ENCODE measurements at regions not wholly inside any gene's neighbourhood (a gene's known extent, or its start where the extent isn't known, plus 50 kb on each side); places are given as distances from the start of the nearest gene placed in this dataset.

DNA sequence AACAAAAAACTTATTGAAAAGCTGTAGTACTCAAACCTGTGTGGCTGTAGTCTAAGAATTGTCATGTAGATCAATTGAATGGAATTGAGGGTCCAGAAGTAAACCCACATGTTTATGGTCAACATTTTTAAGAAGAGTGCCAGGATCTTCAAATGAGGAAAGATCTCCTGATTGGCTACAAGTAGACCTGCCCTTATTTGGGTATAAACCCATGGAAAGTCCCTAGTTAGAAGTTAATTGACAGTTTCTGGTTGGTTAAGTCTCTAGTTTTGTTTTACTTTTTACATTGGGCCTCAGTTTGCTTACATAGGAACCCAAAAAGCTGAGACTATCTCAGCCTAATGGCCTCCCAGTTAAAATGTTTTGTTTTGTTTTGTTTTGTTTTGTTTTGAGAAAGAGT is 91.9 kb upstream of the RESF1 start:
- no peak for DNase-seq (ENCODE audit: low spot score)

DNA sequence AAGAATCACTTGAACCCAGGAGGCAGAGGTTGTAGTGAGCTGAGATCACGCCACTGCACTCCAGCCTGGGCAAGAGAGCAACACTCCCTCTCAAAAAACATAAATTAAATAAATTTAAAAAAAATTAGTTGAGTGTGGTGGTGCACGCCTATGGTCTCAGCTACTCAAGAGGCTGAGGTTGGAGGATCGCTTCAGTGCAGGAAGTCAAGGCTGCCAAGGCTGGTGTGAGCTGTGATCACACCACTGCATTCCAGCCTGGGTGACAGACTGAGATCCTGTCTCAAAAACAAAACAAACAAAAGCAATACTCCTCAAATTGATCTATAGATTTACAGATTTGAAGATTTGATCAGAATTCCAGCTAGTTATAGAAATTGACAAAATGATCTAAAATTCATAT is 92.7 kb upstream of the RESF1 start:
- DNase-seq (ENCODE audit: low spot score): no peak

DNA sequence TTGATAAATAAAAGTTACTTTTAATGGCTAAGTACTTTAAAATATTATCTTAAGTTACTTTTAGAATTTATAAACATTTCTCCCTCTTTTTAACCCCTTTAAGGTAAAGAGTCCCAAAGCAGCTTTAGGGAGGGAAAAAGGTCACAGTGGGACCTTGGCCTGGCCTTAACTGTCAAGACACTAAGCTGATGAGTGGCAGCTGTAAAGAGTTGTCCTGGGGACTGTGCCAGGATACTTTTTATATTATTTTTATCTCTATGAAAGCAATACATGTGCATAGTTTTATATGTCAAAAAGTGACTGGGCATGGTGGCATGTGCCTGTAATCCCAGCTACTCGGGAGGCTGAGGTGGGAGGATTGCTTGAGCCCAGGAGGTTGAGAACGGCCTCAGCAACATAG is 94.2 kb upstream of the RESF1 start:
- no peak for DNase-seq (ENCODE audit: low spot score)

DNA sequence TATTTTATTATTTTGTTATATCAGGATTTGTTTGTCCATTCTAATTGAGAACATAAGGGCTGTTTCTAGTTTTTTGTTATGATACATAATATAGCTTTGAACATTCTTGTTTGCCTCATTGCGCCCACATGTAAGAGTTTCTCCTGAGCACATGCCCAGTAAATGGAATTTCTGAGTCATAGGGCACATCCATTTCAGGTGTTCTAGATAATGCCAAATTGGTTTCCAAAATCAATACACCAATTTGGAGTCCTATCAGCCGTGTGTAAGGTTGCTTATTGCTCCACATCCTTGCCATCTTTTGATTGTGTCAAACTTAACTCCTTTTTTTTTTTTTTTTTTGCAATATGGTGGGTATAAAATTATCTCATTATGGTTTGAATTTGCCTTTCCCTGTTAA is 97.9 kb upstream of the RESF1 start:
- no peak for DNase-seq (ENCODE audit: low spot score)

DNA sequence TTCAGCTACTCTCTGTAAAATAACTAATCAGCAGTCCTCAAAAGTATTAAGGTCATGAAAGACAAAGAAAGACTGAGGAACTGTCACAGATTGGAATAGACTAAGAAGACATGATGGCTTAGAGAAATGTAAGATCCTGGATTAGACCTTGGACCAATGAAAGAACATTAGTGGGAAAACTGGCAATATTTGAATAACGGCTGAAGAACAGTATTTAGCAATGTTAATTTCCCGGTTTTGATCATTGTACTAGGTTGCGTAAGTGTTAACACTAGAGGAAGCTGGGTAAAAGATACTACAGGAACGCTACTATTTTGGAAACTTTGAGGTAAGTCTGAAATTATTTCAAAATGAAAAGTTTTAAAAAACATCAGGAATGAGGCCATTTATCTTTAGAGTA is 98.8 kb upstream of the RESF1 start:
- DNase-seq (ENCODE audit: low spot score): no peak

DNA sequence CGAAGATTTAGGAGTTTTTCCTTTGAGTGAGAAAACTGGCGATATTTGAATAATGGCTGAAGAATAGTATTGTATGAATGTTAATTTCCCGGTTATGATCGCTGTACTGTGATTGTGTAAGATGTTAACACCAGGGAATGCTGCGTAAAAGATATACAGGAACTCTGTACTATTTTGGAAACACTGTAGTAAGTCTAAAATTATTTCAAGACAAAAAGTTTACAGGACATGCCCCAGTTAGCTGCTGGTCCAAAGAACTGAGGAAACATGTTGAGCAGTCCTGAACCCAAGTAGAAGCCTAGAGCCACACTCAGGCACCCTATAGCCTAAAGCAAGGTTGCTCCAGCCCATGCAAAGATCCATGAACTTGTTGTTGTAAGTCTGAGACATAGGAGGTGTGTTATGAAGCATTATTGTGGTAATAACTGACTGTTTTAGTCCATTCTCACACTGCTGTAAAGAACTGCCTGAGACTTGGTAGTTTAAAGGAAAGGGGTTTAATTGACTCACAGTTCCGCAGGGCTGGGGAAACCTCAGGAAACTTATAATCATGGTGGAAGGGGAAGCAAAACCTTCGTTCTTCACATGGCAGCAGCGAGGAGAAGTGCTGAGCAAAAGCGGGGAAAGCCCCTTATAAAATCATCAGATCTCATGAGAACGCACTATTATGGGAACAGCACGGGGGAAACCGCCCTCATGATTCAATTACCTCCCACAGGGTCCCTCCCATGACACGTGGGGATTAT is 99.8 kb upstream of the RESF1 start:
- DNase-seq (ENCODE audit: low spot score): no peak

DNA sequence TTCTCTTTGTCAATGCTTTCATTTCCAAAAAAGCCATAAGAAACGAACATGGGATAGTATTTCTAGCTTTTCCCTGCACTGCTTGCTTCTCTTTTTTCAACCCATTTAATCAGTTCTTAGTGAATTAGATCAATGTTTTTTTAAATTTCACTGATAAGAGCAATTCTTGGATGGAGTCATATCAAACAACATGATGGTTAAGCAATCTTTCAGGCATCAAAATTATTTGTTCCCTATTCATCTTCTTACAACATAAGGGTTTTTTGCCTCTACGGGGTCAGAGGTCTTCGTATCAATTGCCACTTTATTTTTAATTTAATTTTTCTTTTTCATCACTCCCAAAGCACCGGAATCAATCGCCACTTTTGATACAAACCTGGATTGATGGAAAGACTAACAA is 103.8 kb upstream of the RESF1 start:
- DNase-seq (ENCODE audit: low spot score): no peak

DNA sequence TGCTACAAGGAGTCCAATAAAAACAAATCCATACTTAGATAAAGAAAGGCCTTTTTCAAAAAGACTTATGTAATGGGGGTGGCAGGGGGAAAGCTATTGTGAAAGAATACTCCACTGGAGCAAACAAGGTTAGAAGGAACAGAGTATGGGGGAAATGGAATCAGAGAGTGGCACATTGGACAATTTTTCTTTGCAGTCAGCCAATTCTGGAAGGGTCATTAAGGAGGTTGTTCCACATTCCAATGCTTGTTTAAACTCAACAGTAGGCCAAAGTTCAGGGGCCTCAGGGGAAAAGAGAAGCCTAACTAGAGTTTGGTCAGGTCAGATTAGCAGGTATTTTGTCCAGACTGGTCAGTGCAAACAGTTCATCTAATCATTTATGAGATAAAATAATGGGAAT is 105.2 kb upstream of the RESF1 start:
- DNase-seq (ENCODE audit: low spot score): no peak

DNA sequence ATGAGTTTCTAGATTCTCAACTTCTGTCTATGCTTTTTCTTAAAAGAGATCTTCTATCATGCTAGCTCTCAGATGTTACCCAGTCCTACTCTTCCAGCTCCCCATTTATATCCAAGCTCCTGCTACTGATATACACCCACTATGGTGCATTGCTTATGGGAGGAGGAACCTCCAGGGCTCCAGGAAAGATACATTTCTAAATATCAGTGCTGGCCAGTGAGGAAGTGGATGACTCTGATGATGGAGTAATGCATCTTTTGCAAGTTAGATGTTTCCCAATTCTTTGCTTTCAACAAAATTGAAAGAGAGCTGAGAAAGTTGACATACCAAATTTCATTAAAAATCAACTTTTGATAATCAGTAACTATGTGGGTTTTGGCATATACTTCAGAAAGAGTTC is 105.7 kb upstream of the RESF1 start:
- DNase-seq (ENCODE audit: low spot score): no peak

DNA sequence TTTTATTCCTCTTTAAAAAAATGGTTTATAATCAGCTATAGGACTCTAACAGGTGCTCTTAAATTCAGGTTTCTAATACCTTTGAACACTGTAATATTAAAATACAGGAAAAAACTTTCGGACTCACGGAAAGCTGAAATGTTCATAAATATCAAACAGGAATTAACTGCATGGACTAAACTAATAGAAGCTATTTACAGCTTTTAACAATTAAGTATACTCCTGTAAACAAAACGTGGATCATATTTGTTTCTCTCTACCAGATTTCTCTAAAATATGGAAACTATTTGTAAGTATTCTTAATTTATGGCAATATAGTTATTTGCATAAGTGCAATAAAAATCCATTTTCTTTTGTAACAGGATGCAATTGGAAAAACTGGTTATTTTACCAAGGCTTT is 108.9 kb upstream of the RESF1 start:
- no peak for DNase-seq (ENCODE audit: low spot score)

DNA sequence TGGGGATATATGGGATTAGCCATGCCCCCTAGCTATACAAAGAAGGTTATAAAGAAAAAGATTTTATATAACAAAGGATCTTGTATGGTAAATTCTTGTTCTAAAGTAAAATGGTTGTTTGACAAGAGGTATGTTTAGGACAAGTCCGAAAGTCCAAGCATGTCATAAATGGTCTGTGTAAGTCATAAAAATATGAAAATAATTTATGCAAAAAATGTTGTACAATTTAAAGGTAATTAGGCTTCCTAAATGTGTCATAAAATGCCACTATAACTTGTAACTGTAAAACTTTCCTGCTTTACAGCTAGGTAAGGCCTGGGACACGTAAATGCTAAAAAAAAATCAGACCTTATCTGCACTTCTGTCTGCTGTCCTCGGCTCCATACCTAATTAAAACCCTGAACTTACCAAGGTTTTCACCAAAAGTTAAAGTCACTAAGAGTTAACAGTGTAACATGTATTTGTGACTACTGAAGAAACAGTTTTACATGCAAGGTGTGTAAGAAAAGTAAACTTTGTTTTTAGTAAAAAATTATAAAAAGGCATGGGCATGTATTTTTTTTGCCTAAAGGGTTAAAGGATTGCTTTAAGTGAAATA is 110.0 kb upstream of the RESF1 start:
- DNase-seq (ENCODE audit: low spot score): no peak

DNA sequence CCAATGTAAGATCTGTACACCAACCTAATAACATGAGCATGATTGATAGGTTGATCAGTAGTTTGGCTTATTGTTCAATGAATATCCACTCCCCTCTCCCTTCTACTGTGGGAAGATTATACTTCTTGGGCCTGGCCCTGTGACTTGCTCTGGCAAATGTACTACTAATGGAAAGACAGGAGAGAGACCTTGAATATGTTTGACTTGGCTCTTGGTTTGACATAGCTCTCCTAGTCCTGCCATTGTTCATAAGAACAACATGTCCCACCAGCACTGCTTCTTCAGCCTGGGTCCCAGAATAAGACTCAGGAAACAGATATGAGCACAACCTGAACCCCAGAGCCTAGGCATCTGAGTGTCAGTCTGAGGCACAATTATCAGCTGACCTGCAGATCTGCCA is 112.8 kb upstream of the RESF1 start:
- no peak for DNase-seq (ENCODE audit: low spot score)

DNA sequence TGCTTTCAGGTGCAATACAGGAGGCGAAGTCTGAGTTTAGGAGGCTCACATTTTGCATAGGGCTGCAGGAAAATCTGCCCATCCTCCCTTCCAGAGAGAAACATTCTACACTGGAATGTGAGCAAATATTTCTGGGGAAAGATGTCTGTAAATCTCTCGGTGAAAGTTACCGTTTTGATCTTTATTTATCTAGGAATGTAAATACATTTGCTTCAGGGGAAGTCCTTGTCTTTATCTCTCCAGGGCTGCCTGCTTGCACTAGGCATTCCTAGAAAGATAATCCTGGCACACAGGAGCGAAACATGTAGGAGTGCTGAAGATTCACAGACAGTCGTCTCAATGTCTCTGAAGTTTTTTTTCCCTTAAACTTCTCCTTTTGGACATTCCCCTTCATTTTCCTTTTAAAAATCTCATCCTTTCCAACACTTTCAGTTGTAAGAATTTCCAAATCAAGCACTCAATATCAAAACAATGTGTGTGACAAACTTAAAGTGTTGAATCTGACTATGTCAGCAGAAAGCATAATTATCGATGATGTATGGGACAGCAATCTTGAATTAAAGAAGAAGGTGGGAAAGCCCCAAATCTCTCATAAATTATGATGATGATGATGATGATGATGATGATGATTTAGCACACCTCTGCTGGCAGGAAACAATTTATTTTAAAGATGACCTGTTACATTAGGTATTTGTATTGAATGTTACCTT is 113.4 kb upstream of the RESF1 start:
- peak; percentile 30 for DNase-seq (ENCODE audit: low spot score)

DNA sequence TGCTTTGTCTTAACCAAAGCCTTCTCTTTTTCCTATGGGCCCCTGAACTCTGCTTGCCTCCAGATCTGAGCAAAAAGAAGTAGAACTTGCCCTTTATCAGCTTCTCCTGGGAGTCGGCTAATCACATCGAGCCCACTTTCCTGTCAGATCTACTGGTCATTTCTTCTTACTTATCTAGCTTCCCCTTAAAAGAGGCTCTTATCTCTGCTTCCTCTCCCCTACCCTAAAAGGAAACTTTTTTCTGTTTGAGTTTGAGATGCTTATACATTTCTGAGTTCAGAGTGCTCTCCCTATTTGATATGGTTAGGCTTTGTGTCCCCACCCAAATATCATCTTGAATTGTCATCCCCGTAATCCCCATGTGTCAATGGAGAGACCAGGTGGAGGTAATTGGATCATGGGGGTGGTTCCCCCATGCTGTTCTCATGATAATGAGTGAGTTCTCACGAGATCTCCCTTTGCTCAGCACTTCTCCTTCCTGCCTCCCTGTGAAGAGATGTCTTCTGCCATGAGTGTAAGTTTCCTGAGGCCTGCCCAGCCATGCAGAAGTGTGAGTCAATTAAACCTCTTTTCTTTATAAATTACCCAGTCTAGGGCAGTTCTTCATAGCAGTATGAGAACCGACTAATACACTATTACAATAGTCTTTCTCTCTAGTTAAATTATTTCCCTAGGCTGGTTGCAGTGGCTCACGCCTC is 114.7 kb upstream of the AMN1 start:
- no peak for DNase-seq (ENCODE audit: low spot score)

DNA sequence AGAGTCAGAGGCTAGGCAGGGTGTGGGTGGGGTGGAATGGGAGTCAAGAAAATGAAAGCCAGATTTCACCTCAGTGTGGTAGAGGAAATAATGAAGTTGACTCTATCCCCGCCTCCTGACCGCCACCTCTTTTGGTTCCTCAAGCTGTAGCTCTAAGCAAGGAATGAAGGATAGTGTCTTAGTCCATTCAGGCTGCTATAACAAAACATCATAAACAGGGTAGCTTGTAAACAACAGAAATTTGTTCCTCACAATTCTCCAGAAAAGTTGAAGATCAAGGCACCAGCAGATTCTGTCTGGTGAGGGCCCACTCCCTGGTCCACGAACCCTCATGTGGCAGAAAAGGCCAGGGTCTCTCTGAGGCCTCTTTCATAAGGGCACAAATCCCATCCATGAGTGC is 109.1 kb upstream of the AMN1 start:
- DNase-seq (ENCODE audit: low spot score): no peak

DNA sequence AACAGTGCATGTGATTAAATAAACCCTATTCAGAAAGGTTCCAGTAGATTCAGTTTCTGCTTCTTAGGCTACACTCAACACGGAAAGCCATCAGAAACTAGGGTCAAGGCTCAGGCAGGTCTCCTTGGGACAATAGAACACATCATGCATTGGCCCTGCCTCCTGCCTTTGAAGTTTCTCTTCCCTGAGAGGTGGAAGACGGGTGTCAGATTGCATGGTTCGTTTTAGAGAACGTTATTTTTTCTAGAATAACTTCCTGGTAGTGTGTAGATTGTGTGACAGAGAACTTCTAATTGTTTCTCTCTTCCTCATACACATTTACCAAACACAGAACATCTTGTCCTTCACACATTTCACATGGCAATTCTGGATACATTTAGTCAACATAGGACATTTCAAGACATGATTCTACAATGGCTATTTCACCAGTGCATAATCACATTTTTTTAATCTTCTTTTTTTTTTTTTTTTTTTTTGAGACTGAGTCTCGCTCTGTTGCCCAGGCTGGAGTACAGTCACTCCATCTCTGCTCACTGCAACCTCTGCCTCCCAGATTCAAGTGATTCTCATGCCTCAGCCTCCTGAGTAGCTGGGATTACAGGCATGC is 106.6 kb upstream of the AMN1 start:
- DNase-seq (ENCODE audit: low spot score): no peak

DNA sequence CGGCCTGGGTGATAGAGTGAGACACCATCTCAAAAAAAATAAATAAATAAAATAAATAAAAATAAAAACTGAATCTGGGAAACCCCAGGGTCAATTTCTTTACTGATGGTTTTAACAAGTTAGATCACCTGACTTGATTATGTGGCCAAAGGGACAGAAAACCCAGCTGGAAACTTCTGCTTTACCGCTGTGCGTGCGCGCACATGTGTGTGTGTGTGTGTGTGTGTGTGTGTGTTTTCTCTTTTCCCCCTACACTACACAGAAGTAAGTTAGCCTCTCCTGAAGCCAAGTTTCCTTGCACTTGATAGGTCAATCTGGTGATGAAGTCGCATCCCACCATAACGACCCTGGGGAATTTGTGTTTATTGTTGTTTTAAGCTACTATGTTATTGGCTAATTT is 105.3 kb upstream of the AMN1 start:
- no peak for DNase-seq (ENCODE audit: low spot score)

DNA sequence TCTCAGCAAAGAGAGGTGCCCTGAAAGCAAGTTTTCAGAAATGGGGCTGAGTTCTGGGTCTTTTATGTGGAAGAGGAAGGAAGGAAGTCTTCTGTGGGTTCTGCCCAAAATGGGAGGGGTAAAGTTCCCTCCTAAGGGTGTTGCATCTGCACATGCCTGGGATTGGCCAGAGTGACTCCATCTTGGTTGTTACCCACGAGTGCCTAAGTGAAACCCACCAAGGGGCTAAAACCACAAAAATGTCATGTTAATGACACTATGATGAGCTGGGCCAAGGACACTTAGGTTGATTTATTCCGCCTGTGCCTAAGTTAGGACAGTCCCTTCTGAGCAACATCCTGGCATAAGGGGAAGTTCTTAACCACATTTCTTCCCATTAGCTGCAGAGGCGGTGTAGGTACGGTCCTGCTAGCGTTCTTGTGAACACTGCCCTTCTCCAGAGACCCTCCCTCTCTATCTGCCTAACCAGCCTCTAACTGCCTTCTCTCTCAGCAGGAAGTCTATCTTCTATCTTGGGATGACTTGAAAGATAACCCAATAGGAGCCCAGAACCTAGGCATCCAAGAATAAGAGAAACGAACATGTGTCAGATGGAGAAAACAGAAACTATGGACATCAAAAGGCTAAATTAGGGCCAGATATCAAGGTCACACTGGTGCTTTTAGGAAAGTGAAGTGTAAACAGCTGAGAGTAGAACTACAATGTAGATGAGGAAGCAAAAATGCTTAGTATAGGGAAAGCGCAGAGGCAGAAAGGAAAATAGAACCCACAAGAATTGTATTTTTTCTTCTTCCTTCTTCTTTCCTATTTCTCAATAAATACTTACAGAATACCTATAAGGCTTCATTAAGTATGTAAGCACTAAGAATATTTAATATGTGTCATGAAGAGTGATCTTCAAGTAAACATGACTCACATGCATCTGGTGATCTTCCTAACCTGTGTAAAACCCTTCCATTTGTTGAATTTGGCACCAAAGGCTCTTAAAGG is 104.2 kb upstream of the AMN1 start:
- peak; percentile 16 for DNase-seq (ENCODE audit: low spot score)

DNA sequence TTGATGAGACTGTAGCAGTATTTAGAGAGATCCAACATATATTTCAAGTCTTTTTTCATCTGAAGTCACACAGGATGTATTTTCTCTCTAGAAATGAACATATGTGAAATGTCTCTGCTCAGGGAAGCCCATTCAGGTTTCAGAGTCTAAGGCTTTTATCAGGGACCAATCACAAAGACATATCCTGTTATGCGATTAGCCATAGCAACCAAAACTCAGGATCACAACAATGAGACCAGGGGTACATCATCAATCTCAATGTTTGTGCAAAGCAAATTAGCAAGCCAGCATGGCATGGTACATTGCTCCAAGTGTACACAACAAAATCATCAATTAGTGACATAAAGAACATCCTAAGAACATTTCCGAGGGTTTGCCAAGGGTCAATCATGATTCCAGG is 99.2 kb upstream of the AMN1 start:
- no peak for DNase-seq (ENCODE audit: low spot score)

DNA sequence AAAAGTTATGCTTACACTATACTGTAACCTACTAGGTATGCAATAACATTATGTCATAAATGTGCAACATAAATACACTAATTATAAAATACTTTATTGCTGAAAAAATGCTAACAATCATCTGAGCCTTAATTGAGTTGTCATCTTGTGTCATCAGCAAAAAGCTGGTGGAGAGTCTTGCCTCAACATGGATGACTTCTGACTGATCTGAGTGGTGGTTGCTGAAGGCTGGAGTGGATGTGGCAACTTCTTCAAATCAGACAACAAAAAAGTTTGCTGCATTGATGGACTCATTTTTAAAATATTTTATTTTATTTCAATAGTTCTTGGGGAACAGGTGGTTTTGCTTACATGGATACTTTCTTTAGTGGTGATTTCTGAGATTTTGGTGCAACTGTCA is 93.9 kb upstream of the AMN1 start:
- DNase-seq (ENCODE audit: low spot score): no peak

DNA sequence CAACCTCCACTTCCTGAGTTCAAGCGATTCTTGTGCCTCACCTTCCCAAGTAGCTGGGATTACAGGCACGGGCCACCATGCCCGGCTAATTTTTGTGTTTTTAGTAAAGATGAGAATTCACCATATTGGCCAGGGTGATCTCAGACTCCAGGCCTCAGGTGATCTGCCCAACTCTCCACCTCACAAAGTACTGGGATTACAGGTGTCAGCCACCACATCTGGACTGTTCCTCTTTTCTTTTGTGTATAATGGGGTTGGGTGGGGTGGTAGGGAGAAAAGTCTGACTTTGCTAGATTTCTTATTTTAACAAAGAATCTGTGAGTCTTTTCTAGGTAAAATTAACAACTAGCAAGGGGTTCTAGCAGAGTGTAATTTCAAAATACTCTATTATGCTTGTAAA is 92.7 kb upstream of the AMN1 start:
- DNase-seq (ENCODE audit: low spot score): no peak
